IMR-90 (cell line): ENCODE measurements at regions not wholly inside any gene's neighbourhood (a gene's known extent, or its start where the extent isn't known, plus 50 kb on each side); places are given as distances from the start of the nearest gene placed in this dataset.

Source experiments
- ATAC-seq: fragments of 200-7000 bp; cut with Tn5 transposase; 2 replicates; pipeline ENCODE4 v1.9.1; 2020; ENCODE audit warnings: low read depth, mild to moderate bottlenecking, moderate library complexity
- BruUV-seq: library from RNA; stranded (reverse); fragments of 400-500 nt; replicated peaks from 2 replicates; lab custom pipeline; 2021; lab: Mats Ljungman, UMichigan
- CTCF ChIA-PET: fragments of 300-600 bp; formaldehyde crosslinking; extraction: SDS; loops from one replicate; lab custom pipeline; 2021; ENCODE audit warnings: antibody characterized with exemption; lab: Yijun Ruan, JAX
- POLR2A ChIA-PET: fragments of 300-600 bp; sonication (Branson Sonifier 250); formaldehyde crosslinking; loops from one replicate; lab custom pipeline; 2022; ENCODE audit warnings: antibody characterized with exemption; ENCODE audit not compliant: unreplicated experiment; lab: Charles Lee
- DNase-seq: peaks from one replicate; pipeline ENCODE4 v3.0.0; 2013
- H2AFZ ChIP-seq: replicated peaks from 2 replicates; pipeline ENCODE3; 2013; ENCODE audit warnings: low read length, mild to moderate bottlenecking; ENCODE audit not compliant: poor library complexity
- H2AK5ac ChIP-seq: 2 replicates; pipeline ENCODE4 v1.6.1; 2013; ENCODE audit warnings: low read depth, low read length, inconsistent platforms
- H2AK9ac ChIP-seq: replicated peaks from 2 replicates; pipeline ENCODE3; 2013; ENCODE audit warnings: mild to moderate bottlenecking, low read depth, low read length, moderate library complexity; ENCODE audit not compliant: poor library complexity
- H2BK120ac ChIP-seq: 2 replicates; pipeline ENCODE4 v1.6.1; 2013; ENCODE audit warnings: low read depth, low read length, inconsistent platforms
- H2BK15ac ChIP-seq: 3 replicates; pipeline ENCODE4 v1.6.1; 2013; ENCODE audit warnings: low read depth, low read length, inconsistent platforms
- H2BK20ac ChIP-seq: 2 replicates; pipeline ENCODE4 v1.6.1; 2013; ENCODE audit warnings: low read depth, mild to moderate bottlenecking, inconsistent platforms, low read length, moderate library complexity
- H2BK5ac ChIP-seq: 2 replicates; pipeline ENCODE4 v1.6.1; 2013; ENCODE audit warnings: mild to moderate bottlenecking, low read depth, low read length, inconsistent platforms; ENCODE audit not compliant: poor library complexity, severe bottlenecking
- H3K14ac ChIP-seq: replicated peaks from 2 replicates; pipeline ENCODE4 v1.6.1; 2013; ENCODE audit warnings: low read depth, low read length, inconsistent platforms
- H3K18ac ChIP-seq: 2 replicates; pipeline ENCODE4 v1.6.1; 2013; ENCODE audit warnings: low read depth, low read length, control low read depth
- H3K23ac ChIP-seq: 2 replicates; pipeline ENCODE4 v1.6.1; 2013; ENCODE audit warnings: low read depth, low read length, inconsistent platforms
- H3K27ac ChIP-seq: 2 replicates; pipeline ENCODE4 v1.5.1; 2013; ENCODE audit warnings: mild to moderate bottlenecking, control low read depth, low read length; ENCODE audit not compliant: insufficient read depth
- H3K27me3 ChIP-seq: 2 replicates; pipeline ENCODE4 v1.6.1; 2013; ENCODE audit warnings: low read length; ENCODE audit not compliant: control insufficient read depth, insufficient read depth
- H3K36me3 ChIP-seq: 2 replicates; pipeline ENCODE4 v1.6.1; 2013; ENCODE audit warnings: low read length, mixed read lengths; ENCODE audit not compliant: control insufficient read depth, insufficient read depth
- H3K4ac ChIP-seq: 2 replicates; pipeline ENCODE4 v1.6.1; 2013; ENCODE audit warnings: low read depth, low read length, inconsistent platforms
- H3K4me1 ChIP-seq: 2 replicates; pipeline ENCODE4 v1.6.1; 2013; ENCODE audit warnings: low read length, mixed read lengths; ENCODE audit not compliant: control insufficient read depth, insufficient read depth
- H3K4me2 ChIP-seq: 2 replicates; pipeline ENCODE4 v1.6.1; 2013; ENCODE audit warnings: low read depth, mild to moderate bottlenecking, control low read depth, low read length, moderate library complexity
- H3K4me3 ChIP-seq: 2 replicates; pipeline ENCODE4 v1.5.1; 2013; ENCODE audit warnings: low read depth, mild to moderate bottlenecking, control low read depth, low read length, moderate library complexity; ENCODE audit not compliant: insufficient read depth
- H3K56ac ChIP-seq: 2 replicates; pipeline ENCODE4 v1.6.1; 2013; ENCODE audit warnings: low read length, inconsistent platforms; ENCODE audit not compliant: insufficient read depth; ENCODE audit errors: extremely low read depth
- H3K79me1 ChIP-seq, 2 experiments: 2 replicates each; pipeline ENCODE4 v1.6.1; 2013; ENCODE audit warnings: low read length in 2 of 2, inconsistent platforms in 1 of 2, low read depth in 1 of 2
- H3K9ac ChIP-seq: 2 replicates; pipeline ENCODE4 v1.6.1; 2013; ENCODE audit warnings: low read depth, low read length, control low read depth
- H3K9me1 ChIP-seq: 2 replicates; pipeline ENCODE4 v1.6.1; 2013; ENCODE audit warnings: low read length, inconsistent platforms; ENCODE audit not compliant: insufficient read depth
- H3K9me3 ChIP-seq: 2 replicates; pipeline ENCODE4 v1.6.1; 2013; ENCODE audit warnings: low read length; ENCODE audit not compliant: control insufficient read depth, insufficient read depth
- H4K20me1 ChIP-seq: 2 replicates; pipeline ENCODE4 v1.6.1; 2013; ENCODE audit warnings: low read length, inconsistent platforms; ENCODE audit not compliant: insufficient read depth
- H4K5ac ChIP-seq: 2 replicates; pipeline ENCODE4 v1.6.1; 2013; ENCODE audit warnings: mild to moderate bottlenecking, low read depth, low read length, control low read depth
- H4K8ac ChIP-seq, 2 experiments: 2 replicates each; pipeline ENCODE4 v1.6.1; 2013; ENCODE audit warnings: low read depth in 2 of 2, low read length in 2 of 2, control low read depth in 1 of 2, inconsistent platforms in 1 of 2
- H4K91ac ChIP-seq: 2 replicates; pipeline ENCODE4 v1.6.1; 2013; ENCODE audit warnings: low read depth, low read length, inconsistent platforms; ENCODE audit not compliant: insufficient read depth
- RCOR1 ChIP-seq: IDR thresholded peaks from 2 replicates; pipeline ENCODE4 v1.6.1; 2012; ENCODE audit warnings: mild to moderate bottlenecking, low read length, improper control_type of control experiment; ENCODE audit not compliant: insufficient replicate concordance
- WGBS, 2 experiments: methylation state at CpG; one replicate each; pipeline versions ENCODE4 v1.1.5 to v1.1.7; 2013; ENCODE audit warnings: missing lambda C conversion rate in 2 of 2; ENCODE audit not compliant: insufficient read length in 1 of 2; ENCODE audit errors: extremely low coverage in 2 of 2; 5-methylcytosine and 5-hydroxymethylcytosine counted together
- dilution Hi-C: fragments of 300-500 bp; cut with HindIII; formaldehyde crosslinking; loops from one replicate; pipeline ENCODE4 v1.14.3; 2018; ENCODE audit warnings: low sequenced_read_pairs; ENCODE audit not compliant: unreplicated experiment
- in situ Hi-C: fragments of 300-500 bp; cut with MboI; formaldehyde crosslinking; loops from 3 replicates; pipeline ENCODE4 v1.14.3; 2019; ENCODE audit warnings: low sequenced_read_pairs, inconsistent platforms, mixed read lengths
- intact Hi-C: fragments of 100-400 bp; cut with micrococcal nuclease; formaldehyde crosslinking; loops from 2 replicates; pipeline ENCODE4 v1.10.0; 2022

DNA sequence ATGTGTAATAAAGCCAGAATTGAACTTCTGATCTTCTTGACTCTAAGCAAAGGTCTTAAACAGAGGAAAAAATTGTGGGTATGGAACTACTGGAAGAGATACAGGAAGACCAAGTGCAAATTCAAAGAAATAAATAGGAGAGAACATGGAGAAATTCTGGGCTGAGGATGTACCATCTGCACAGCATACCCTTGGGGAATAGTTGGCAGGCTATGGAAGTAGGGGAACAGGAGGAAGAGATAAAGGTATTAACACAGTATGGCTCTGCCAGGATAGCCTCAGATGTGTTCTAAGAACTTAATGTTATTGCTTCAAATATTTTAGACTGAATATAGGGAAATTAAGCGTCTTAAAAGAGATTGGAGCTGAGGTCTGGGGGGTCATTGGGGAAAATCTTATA lies 485.4 kb downstream of the CNTN3 start:
- H3K9me1 ChIP-seq, result no peaks in the 10 kb centered on the region
- no peaks in the 10 kb centered on the region for H4K20me1 ChIP-seq
- in situ Hi-C loops (no loop called here), intact Hi-C loops (no loop called here), dilution Hi-C loops (no loop called here)
- no peak overlapping the region for H3K56ac ChIP-seq
- H3K4me3 ChIP-seq, result no peak overlapping the region
- H3K27me3 ChIP-seq, result no peaks in the 10 kb centered on the region
- no CpG with 5 or more reads among the region's 1 CpG for WGBS, 2 experiments
- H3K9ac ChIP-seq, result no peak overlapping the region
- TF ChIP-seq RCOR1, result no peak
- H3K27ac ChIP-seq, result no peak overlapping the region
- H2BK120ac ChIP-seq, result no peak overlapping the region
- H4K5ac ChIP-seq, result no peak overlapping the region
- H4K91ac ChIP-seq, result no peak overlapping the region
- no peak overlapping the region for H2BK5ac ChIP-seq
- H2BK20ac ChIP-seq, result no peak overlapping the region
- H3K4me1 ChIP-seq, result no peaks in the 10 kb centered on the region
- no peak for DNase-seq
- no peak overlapping the region for H2AK9ac ChIP-seq
- no peaks in the 10 kb centered on the region for H3K36me3 ChIP-seq
- H3K14ac ChIP-seq, result no peak overlapping the region
- no peak overlapping the region for H2BK15ac ChIP-seq
- no peak overlapping the region for H3K23ac ChIP-seq
- BruUV-seq, result no TSS peak
- H2AK5ac ChIP-seq, result no peak overlapping the region
- H3K9me3 ChIP-seq, result no peaks in the 10 kb centered on the region
- no peak overlapping the region for H4K8ac ChIP-seq
- no peak overlapping the region for H3K4ac ChIP-seq
- CTCF ChIA-PET, result no interaction called here
- no peak overlapping the region for H2AFZ ChIP-seq
- H3K4me2 ChIP-seq, result no peak overlapping the region
- POLR2A ChIA-PET, result interaction anchor here (0.6 kb wide), 1 partner anchor 121 kb away, joined by 3 read pairs; no protein-coding TSS in a partner anchor
- ATAC-seq, result no peak
- no peaks in the 10 kb centered on the region for H3K79me1 ChIP-seq
- no peak overlapping the region for H3K18ac ChIP-seq
